ENCODE measurements at regions not wholly inside any gene's neighbourhood (a gene's known extent, or its start where the extent isn't known, plus 50 kb on each side); places are given as distances from the start of the nearest gene placed in this dataset.
"Not testable (repeated sequence)": the region's sequence is repeated elsewhere in the genome, so short reads cannot be mapped to it uniquely, and the experiment has no call there.

DNA sequence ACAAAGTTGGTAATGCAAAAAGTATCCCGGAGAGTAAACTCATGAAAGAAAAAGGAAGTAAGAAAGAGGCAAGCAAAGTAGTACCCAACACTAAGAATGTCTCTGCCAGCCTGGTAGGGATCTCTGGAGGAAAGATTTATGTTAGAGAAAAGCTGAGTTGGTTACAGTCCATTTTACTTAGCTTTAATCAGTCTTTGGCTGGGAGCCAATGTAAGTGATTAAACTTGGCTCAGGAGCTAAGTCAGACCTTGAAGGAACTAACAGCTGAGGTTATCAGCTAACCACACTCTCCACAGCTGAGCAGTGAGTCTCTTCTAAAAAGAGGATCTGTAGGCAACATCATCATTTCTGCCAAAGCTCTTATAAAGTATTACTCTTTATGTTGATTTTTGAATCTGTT is 148.0 kb downstream of the ANKRD7 start:
- no peak for FAIRE-seq
- DNase-seq (ENCODE audit: insufficient read length, low spot score) = no peak
- TF ChIP-seq POU2F2 (IDR thresholded peaks at IDR 0.05; ENCODE audit: low read depth, low read length) (no peak), POLR2AphosphoS5 (IDR thresholded peaks at IDR 0.05; ENCODE audit: low read depth, low read length) (no peak), TAF1 (IDR thresholded peaks at IDR 0.05; ENCODE audit: low read depth, low read length) (no peak), SPI1 (IDR thresholded peaks at IDR 0.05; ENCODE audit: low read depth, low read length) (no peak), POLR2A (IDR thresholded peaks at IDR 0.05; ENCODE audit: low read depth, low read length) (no peak), PAX5 (IDR thresholded peaks at IDR 0.05; ENCODE audit: insufficient read depth, low read length, severe bottlenecking) (no peak)

DNA sequence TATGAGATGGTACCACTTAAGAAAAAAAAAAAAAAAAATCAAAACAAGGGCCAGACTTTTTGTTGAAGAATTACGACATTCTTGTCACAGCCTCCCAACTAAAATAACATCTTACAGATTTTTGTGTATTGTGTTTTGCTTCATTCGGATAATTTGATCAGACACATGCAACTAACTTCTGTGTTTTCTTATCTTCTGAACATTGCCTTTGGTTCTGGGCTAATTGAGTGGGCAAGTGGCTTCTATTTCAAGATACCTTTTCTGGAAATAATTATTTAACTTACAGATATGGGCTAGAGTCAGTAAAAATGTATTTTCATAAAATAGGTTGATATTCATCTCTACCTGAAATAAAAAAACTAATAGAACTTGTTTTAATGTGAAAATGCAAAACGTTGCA is 165.1 kb downstream of the ANKRD7 start:
- TF ChIP-seq SPI1 (IDR thresholded peaks at IDR 0.05; ENCODE audit: low read depth, low read length) (no peak), TAF1 (IDR thresholded peaks at IDR 0.05; ENCODE audit: low read depth, low read length) (no peak), POU2F2 (IDR thresholded peaks at IDR 0.05; ENCODE audit: low read depth, low read length) (no peak), PAX5 (IDR thresholded peaks at IDR 0.05; ENCODE audit: insufficient read depth, low read length, severe bottlenecking) (no peak), POLR2A (IDR thresholded peaks at IDR 0.05; ENCODE audit: low read depth, low read length) (no peak), POLR2AphosphoS5 (IDR thresholded peaks at IDR 0.05; ENCODE audit: low read depth, low read length) (no peak)
- no peak for FAIRE-seq
- no peak for DNase-seq (ENCODE audit: insufficient read length, low spot score)

DNA sequence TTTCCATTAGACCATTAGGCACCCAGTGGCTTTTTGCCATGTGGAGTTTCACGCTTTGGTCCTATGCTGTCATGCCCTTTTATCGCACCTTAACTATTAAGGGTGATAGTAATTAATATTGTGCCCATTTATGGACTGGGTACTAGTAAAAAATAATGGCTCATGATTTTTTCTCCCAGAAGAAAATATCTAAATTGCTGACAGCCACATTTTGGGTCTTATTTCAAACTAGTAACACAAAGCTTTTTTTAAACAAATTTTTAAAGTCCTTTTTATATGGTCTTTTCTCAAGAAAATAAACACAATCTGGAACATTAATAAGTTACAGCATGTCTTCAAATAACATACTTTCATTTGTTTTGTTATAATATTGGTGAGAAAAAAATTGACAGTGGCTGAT is 179.7 kb downstream of the ANKRD7 start:
- DNase-seq (ENCODE audit: insufficient read length, low spot score) = no peak
- TF ChIP-seq PAX5 (IDR thresholded peaks at IDR 0.05; ENCODE audit: insufficient read depth, low read length, severe bottlenecking) = no peak
- no peak for TF ChIP-seq POLR2AphosphoS5 (IDR thresholded peaks at IDR 0.05; ENCODE audit: low read depth, low read length)
- no peak for TF ChIP-seq POU2F2 (IDR thresholded peaks at IDR 0.05; ENCODE audit: low read depth, low read length)
- TF ChIP-seq SPI1 (IDR thresholded peaks at IDR 0.05; ENCODE audit: low read depth, low read length) = no peak
- no peak for TF ChIP-seq TAF1 (IDR thresholded peaks at IDR 0.05; ENCODE audit: low read depth, low read length)
- FAIRE-seq = no peak

DNA sequence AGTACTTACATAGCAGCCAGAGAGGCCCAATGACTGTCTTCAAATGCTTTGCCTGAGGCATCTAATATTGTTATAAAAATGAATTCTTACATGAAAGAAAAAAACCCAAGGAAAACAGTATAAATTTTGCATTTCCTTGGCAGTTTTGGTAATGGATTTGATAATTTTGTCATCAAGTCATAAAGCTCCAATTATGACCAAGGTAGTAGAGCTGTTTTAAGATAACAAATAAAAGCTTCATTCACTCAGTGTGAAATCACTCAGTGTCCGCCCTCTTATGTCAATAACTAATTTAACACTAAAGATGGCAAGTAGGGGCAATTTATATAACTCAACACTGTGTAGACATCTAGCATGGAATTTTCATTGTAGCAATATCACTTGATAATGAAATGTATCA is 193.9 kb downstream of the ANKRD7 start:
- DNase-seq (ENCODE audit: insufficient read length, low spot score) (no peak), FAIRE-seq (no peak)
- TF ChIP-seq POU2F2 (IDR thresholded peaks at IDR 0.05; ENCODE audit: low read depth, low read length) (no peak), POLR2AphosphoS5 (IDR thresholded peaks at IDR 0.05; ENCODE audit: low read depth, low read length) (no peak), PAX5 (IDR thresholded peaks at IDR 0.05; ENCODE audit: insufficient read depth, low read length, severe bottlenecking) (no peak), TAF1 (IDR thresholded peaks at IDR 0.05; ENCODE audit: low read depth, low read length) (no peak), POLR2A (IDR thresholded peaks at IDR 0.05; ENCODE audit: low read depth, low read length) (no peak), SPI1 (IDR thresholded peaks at IDR 0.05; ENCODE audit: low read depth, low read length) (no peak)

DNA sequence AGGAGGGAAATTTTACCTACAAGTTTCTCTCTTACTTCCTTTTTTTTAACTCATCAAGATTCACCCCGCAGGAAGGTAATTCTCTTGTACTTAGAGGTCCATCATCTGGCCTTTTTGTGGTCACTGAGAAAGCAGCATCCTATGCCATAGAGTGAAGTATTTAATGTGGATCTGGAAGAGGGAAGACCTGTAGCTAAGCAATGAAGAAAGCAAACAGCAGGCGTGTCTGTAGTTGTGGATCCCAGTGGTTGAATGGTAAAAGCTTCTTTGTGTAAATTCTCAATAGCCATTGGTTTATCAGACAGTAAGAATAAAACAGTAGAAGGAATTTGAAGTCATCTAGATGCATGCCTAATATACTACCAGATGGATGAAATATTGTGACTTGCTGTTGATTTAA is 196.4 kb downstream of the ANKRD7 start:
- no peak for DNase-seq (ENCODE audit: insufficient read length, low spot score)
- no peak for FAIRE-seq
- TF ChIP-seq PAX5 (IDR thresholded peaks at IDR 0.05; ENCODE audit: insufficient read depth, low read length, severe bottlenecking) (no peak), POLR2AphosphoS5 (IDR thresholded peaks at IDR 0.05; ENCODE audit: low read depth, low read length) (no peak), POLR2A (IDR thresholded peaks at IDR 0.05; ENCODE audit: low read depth, low read length) (no peak), POU2F2 (IDR thresholded peaks at IDR 0.05; ENCODE audit: low read depth, low read length) (no peak), TAF1 (IDR thresholded peaks at IDR 0.05; ENCODE audit: low read depth, low read length) (no peak), SPI1 (IDR thresholded peaks at IDR 0.05; ENCODE audit: low read depth, low read length) (no peak)

DNA sequence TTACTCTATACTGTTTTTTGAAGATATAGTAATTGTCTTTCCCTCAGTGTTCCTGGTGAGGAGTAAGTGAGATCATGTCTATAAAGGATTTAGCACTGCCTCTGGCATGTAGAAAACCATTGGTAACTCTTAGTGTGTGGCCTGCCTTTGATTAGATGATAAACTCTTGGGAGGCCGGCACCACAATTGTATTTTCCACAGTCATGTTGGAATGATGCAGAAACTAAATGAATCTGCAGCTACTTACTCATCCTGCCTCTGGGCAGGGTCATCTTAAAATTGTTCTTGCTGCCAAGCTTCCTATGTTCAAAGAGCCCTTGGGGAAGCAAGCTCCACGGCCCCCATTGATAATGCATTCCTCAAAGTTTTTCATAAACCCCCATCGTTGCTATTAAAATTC is 204.6 kb downstream of the ANKRD7 start:
- FAIRE-seq (no peak), DNase-seq (ENCODE audit: insufficient read length, low spot score) (no peak)
- TF ChIP-seq PAX5 (IDR thresholded peaks at IDR 0.05; ENCODE audit: insufficient read depth, low read length, severe bottlenecking) (no peak), POU2F2 (IDR thresholded peaks at IDR 0.05; ENCODE audit: low read depth, low read length) (no peak), TAF1 (IDR thresholded peaks at IDR 0.05; ENCODE audit: low read depth, low read length) (no peak), POLR2AphosphoS5 (IDR thresholded peaks at IDR 0.05; ENCODE audit: low read depth, low read length) (no peak), SPI1 (IDR thresholded peaks at IDR 0.05; ENCODE audit: low read depth, low read length) (no peak), POLR2A (IDR thresholded peaks at IDR 0.05; ENCODE audit: low read depth, low read length) (no peak)

DNA sequence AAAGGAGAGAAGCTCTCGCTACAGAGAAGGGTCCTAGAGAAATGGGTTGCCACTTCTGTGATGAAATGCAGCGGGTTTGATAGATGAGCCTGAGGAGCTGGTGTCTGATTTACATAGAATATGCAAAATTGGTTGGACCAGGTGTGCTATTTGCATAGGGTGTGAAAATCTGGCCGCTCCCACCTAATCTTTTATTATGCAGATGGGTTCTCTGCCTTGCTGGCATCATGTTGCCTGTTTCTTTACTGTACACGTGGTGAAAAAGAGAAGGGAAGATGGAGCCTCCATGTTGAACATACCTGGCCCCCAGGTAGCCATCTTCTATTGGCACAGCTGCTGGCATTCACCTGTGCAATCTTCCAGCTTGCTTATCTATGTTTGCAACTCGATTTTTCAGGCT is 212.2 kb downstream of the ANKRD7 start:
- no peak for DNase-seq (ENCODE audit: insufficient read length, low spot score)
- TF ChIP-seq PAX5 (IDR thresholded peaks at IDR 0.05; ENCODE audit: insufficient read depth, low read length, severe bottlenecking) = no peak
- FAIRE-seq = no peak

DNA sequence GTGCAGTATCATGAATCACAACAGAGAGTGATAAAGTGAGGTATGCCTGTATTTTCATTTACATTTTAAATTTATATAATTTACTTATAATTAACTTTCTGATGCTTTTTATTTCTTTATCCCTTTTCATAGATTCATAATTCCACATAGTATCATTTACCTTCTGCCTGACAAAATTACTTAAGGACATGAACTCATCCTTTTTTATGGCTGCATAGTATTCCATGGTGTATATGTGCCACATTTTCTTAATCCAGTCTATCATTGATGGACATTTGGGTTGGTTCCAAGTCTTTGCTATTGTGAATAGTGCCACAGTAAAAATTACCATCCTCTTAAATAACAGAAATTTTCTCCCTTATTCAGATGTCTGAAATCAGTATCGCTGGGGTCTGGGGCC is 224.5 kb downstream of the ANKRD7 start:
- not testable (repeated sequence) for DNase-seq (ENCODE audit: insufficient read length, low spot score); FAIRE-seq

DNA sequence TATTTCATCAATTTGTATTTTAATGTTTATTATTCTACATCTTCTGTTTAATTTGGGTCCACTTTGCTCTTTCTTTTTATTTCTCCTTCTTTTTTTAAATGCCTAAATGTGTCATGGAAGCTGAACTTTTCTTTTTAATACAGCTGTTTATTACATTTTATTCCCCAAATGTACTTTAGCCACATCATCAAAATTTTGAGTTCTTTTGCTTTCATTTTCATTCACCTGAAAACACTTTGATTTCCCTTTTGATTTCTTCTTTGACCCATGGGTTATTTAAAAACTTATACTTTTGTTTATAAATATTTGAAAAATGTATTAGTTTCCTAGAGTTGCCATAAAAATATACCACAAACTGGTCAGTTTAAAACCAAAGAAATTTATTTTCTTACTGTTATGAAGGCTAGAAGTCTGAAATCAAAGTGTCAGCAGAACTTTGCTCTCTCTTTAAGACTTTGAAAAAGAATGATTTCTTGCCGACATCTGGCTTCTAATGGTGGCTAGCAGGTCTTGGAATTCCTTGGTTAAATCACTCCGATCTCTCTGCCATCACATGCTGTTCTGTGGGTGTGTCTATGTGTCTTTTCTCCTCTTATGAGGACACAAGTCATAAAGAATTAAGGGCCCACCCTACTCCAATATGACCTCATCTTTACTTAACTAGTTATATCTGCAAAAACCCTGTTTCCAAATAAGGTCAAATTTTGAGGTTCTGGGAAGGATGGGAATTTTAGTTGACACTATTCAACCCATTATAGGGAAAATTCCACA is 225.5 kb downstream of the ANKRD7 start:
- DNase-seq (ENCODE audit: insufficient read length, low spot score) (no peak), FAIRE-seq (no peak)
- TF ChIP-seq POLR2A (IDR thresholded peaks at IDR 0.05; ENCODE audit: low read depth, low read length) (no peak), POLR2AphosphoS5 (IDR thresholded peaks at IDR 0.05; ENCODE audit: low read depth, low read length) (no peak), TAF1 (IDR thresholded peaks at IDR 0.05; ENCODE audit: low read depth, low read length) (no peak)

DNA sequence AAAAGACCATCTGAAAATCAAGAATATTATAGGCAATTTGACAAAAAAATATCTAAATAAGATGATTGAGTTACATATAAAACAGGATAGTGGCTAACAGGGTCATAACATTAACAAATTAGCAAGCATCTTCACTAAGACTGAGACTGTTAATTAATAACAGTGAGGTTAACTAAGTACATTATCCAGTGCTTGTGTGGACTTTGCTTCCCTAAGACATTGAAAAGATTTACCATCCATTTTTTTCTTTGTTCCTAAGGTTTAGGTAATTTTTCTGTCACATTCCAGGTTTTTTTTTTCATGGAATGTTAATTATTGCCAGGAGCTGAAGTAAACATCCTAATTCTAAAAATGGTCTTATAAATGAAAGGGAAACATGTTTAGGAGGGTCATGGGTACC is 227.6 kb downstream of the ANKRD7 start:
- no peak for TF ChIP-seq SPI1 (IDR thresholded peaks at IDR 0.05; ENCODE audit: low read depth, low read length)
- TF ChIP-seq POLR2AphosphoS5 (IDR thresholded peaks at IDR 0.05; ENCODE audit: low read depth, low read length) = no peak
- FAIRE-seq (no peak), DNase-seq (ENCODE audit: insufficient read length, low spot score) (no peak)

DNA sequence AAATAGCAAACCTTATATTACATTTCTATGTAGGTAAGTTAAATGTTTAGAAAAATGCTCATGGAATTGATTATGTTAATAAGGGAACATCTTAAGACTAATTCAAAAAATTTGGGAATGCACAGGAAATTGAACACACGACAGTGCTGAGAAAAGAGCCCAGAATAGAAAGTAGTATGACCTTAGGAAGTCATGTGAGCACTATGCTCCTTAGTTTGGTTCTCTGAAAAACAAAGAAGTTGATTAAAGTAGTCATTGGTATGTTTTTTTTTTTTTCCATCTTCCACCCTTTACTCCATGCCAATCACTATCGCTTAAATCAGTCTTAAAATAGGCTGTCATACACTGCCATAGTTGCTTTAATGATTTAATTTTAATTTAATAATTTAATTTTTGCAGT is 242.9 kb downstream of the ANKRD7 start:
- TF ChIP-seq PAX5 (IDR thresholded peaks at IDR 0.05; ENCODE audit: insufficient read depth, low read length, severe bottlenecking) (no peak), POU2F2 (IDR thresholded peaks at IDR 0.05; ENCODE audit: low read depth, low read length) (no peak), POLR2AphosphoS5 (IDR thresholded peaks at IDR 0.05; ENCODE audit: low read depth, low read length) (no peak), TAF1 (IDR thresholded peaks at IDR 0.05; ENCODE audit: low read depth, low read length) (no peak), SPI1 (IDR thresholded peaks at IDR 0.05; ENCODE audit: low read depth, low read length) (no peak), POLR2A (IDR thresholded peaks at IDR 0.05; ENCODE audit: low read depth, low read length) (no peak)
- no peak for DNase-seq (ENCODE audit: insufficient read length, low spot score)
- no peak for FAIRE-seq
